ENCODE measurements at regions not wholly inside any gene's neighbourhood (a gene's known extent, or its start where the extent isn't known, plus 50 kb on each side); places are given as distances from the start of the nearest gene placed in this dataset.

- TF ChIP-seq, protein P1, sequence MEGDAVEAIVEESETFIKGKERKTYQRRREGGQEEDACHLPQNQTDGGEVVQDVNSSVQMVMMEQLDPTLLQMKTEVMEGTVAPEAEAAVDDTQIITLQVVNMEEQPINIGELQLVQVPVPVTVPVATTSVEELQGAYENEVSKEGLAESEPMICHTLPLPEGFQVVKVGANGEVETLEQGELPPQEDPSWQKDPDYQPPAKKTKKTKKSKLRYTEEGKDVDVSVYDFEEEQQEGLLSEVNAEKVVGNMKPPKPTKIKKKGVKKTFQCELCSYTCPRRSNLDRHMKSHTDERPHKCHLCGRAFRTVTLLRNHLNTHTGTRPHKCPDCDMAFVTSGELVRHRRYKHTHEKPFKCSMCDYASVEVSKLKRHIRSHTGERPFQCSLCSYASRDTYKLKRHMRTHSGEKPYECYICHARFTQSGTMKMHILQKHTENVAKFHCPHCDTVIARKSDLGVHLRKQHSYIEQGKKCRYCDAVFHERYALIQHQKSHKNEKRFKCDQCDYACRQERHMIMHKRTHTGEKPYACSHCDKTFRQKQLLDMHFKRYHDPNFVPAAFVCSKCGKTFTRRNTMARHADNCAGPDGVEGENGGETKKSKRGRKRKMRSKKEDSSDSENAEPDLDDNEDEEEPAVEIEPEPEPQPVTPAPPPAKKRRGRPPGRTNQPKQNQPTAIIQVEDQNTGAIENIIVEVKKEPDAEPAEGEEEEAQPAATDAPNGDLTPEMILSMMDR (IDR thresholded peaks at IDR 0.05; ENCODE audit: poor library complexity, severe bottlenecking): no peak
- TF ChIP-seq REST (IDR thresholded peaks at IDR 0.05; ENCODE audit: borderline replicate concordance) (no peak), RAD21 (conservative IDR thresholded peaks at IDR 0.05) (no peak), POLR2AphosphoS5 (IDR thresholded peaks at IDR 0.05) (no peak), EP300 (conservative IDR thresholded peaks at IDR 0.05; ENCODE audit: poor library complexity, severe bottlenecking) (no peak)
These were observed 232.5 kb upstream of the JUN start for GRCh38 chr1:59016390-59016789.
